Dermis blood vessel endothelial cell (primary cell): ENCODE measurements at regions not wholly inside any gene's neighbourhood (a gene's known extent, or its start where the extent isn't known, plus 50 kb on each side); places are given as distances from the start of the nearest gene placed in this dataset.

Experiments used
- DNase-seq: peaks from one replicate; pipeline ENCODE4 v3.0.0; 2010

GRCh38 chr5:15260356-15261268 lies 239.4 kb upstream of the FBXL7 start:
- DNase-seq, result no peak

GRCh38 chr5:15256485-15256884 lies 243.5 kb upstream of the FBXL7 start:
- DNase-seq, result no peak

- no peak for DNase-seq
These were observed 244.4 kb upstream of the FBXL7 start for GRCh38 chr5:15255576-15255975.

GRCh38 chr5:15254607-15255006 lies 245.4 kb upstream of the FBXL7 start:
- DNase-seq, result no peak

- DNase-seq, result no peak
These were observed 247.6 kb upstream of the FBXL7 start for GRCh38 chr5:15252331-15252730.

GRCh38 chr5:15249152-15249551 lies 250.8 kb upstream of the FBXL7 start:
- peak; percentile 29 for DNase-seq

GRCh38 chr5:15248731-15249130 lies 251.2 kb upstream of the FBXL7 start:
- DNase-seq, result no peak

- no peak for DNase-seq
These were observed 254.1 kb upstream of the FBXL7 start for GRCh38 chr5:15245913-15246312.

GRCh38 chr5:15243301-15244020 lies 256.5 kb upstream of the FBXL7 start:
- DNase-seq, result no peak

GRCh38 chr5:15241216-15241821 lies 258.7 kb upstream of the FBXL7 start:
- DNase-seq, result no peak

- no peak for DNase-seq
These were observed 262.0 kb upstream of the FBXL7 start for GRCh38 chr5:15238006-15238405.

- no peak for DNase-seq
These were observed 263.0 kb upstream of the FBXL7 start for GRCh38 chr5:15236911-15237508.

GRCh38 chr5:15234911-15235310 lies 265.1 kb upstream of the FBXL7 start:
- no peak for DNase-seq

- no peak for DNase-seq
These were observed 265.6 kb upstream of the FBXL7 start for GRCh38 chr5:15234366-15234765.

- DNase-seq, result no peak
These were observed 266.4 kb upstream of the FBXL7 start for GRCh38 chr5:15233566-15233965.

- DNase-seq, result no peak
These were observed 277.8 kb upstream of the FBXL7 start for GRCh38 chr5:15222156-15222555.

- DNase-seq, result no peak
These were observed 279.3 kb upstream of the FBXL7 start for GRCh38 chr5:15220642-15221173.

GRCh38 chr5:15215056-15215455 lies 284.9 kb upstream of the FBXL7 start:
- no peak for DNase-seq

- no peak for DNase-seq
These were observed 286.0 kb upstream of the FBXL7 start for GRCh38 chr5:15214010-15214409.

GRCh38 chr5:15209053-15209762 lies 290.8 kb upstream of the FBXL7 start:
- DNase-seq, result no peak

- no peak for DNase-seq
These were observed 293.8 kb upstream of the FBXL7 start for GRCh38 chr5:15206133-15206532.

- no peak for DNase-seq
These were observed 296.6 kb upstream of the FBXL7 start for GRCh38 chr5:15203376-15203775.
